WTC11 (cell line): ENCODE measurements at regions not wholly inside any gene's neighbourhood (a gene's known extent, or its start where the extent isn't known, plus 50 kb on each side); places are given as distances from the start of the nearest gene placed in this dataset.
A peak's percentile ranks its signal among the peaks of the same experiment; 100 is the strongest.

Experiments used
- ATAC-seq: fragments of 200-7000 bp; cut with Tn5 transposase; 2 replicates; pipeline ENCODE4 v1.10.0; 2021; ENCODE audit warnings: mild to moderate bottlenecking, moderate library complexity
- CTCF ChIA-PET: fragments of 300-600 bp; sonication (Branson Sonifier 250); formaldehyde crosslinking; loops from one replicate; lab custom pipeline; 2021; ENCODE audit warnings: antibody characterized with exemption; lab: Charles Lee
- POLR2A ChIA-PET: fragments of 350-600 bp; sonication (Branson Sonifier 250); formaldehyde crosslinking; loops from one replicate; lab custom pipeline; 2021; ENCODE audit warnings: antibody characterized with exemption; lab: Charles Lee
- DNase-seq: peaks from one replicate; pipeline ENCODE4 v3.0.0; 2021; ENCODE audit warnings: low spot score
- H3K27ac Mint-ChIP-seq: 2 replicates; pipeline ENCODE4 v1.8.0; 2021; ENCODE audit warnings: mixed read lengths
- H3K27me3 Mint-ChIP-seq: 2 replicates; pipeline ENCODE4 v1.8.0; 2021; ENCODE audit warnings: low read depth, mild to moderate bottlenecking, moderate library complexity, mixed read lengths
- H3K36me3 Mint-ChIP-seq: 2 replicates; pipeline ENCODE4 v1.8.0; 2021; ENCODE audit warnings: mixed read lengths
- H3K4me1 Mint-ChIP-seq: 2 replicates; pipeline ENCODE4 v1.8.0; 2022; ENCODE audit warnings: mixed read lengths
- H3K4me3 Mint-ChIP-seq: 2 replicates; pipeline ENCODE4 v1.8.0; 2021; ENCODE audit warnings: mild to moderate bottlenecking, moderate library complexity, mixed read lengths
- H3K9me3 Mint-ChIP-seq: 2 replicates; pipeline ENCODE4 v1.8.0; 2021; ENCODE audit warnings: mixed read lengths
- ESRRA ChIP-seq: sonication (generic); formaldehyde crosslinking; IDR thresholded peaks from 2 replicates; pipeline ENCODE4 v1.8.1; 2022; ENCODE audit warnings: mild to moderate bottlenecking, missing genetic modification reagents, borderline replicate concordance
- HMGXB4 ChIP-seq: sonication (generic); formaldehyde crosslinking; IDR thresholded peaks from 2 replicates; pipeline ENCODE4 v1.8.1; 2023; ENCODE audit warnings: mild to moderate bottlenecking, moderate library complexity, missing genetic modification reagents
- MYBL2 ChIP-seq: sonication (generic); formaldehyde crosslinking; IDR thresholded peaks from 2 replicates; pipeline ENCODE4 v1.8.1; 2023; ENCODE audit warnings: mild to moderate bottlenecking, moderate library complexity, missing genetic modification reagents
- NR1H2 ChIP-seq: sonication (generic); formaldehyde crosslinking; IDR thresholded peaks from 2 replicates; pipeline ENCODE4 v1.9.0; 2021; ENCODE audit warnings: mild to moderate bottlenecking, moderate library complexity, missing genetic modification reagents
- OVOL2 ChIP-seq: fragments of 250-450 bp; sonication (Bioruptor Pico); IDR thresholded peaks from 2 replicates; pipeline ENCODE4 v1.9.0; 2021; ENCODE audit warnings: mild to moderate bottlenecking, borderline replicate concordance
- TP53 ChIP-seq: sonication (generic); formaldehyde crosslinking; IDR thresholded peaks from 2 replicates; pipeline ENCODE4 v1.8.1; 2023; ENCODE audit warnings: mild to moderate bottlenecking, missing genetic modification reagents
- ZBTB21 ChIP-seq: sonication (generic); formaldehyde crosslinking; IDR thresholded peaks from 2 replicates; pipeline ENCODE4 v1.8.1; 2023; ENCODE audit warnings: mild to moderate bottlenecking, missing genetic modification reagents, borderline replicate concordance
- ZBTB43 ChIP-seq: sonication (generic); formaldehyde crosslinking; IDR thresholded peaks from 2 replicates; pipeline ENCODE4 v1.8.1; 2023; ENCODE audit warnings: mild to moderate bottlenecking, missing genetic modification reagents
- ZNF219 ChIP-seq: sonication (generic); formaldehyde crosslinking; IDR thresholded peaks from 2 replicates; pipeline ENCODE4 v1.8.0; 2023; ENCODE audit warnings: missing genetic modification reagents, mild to moderate bottlenecking, borderline replicate concordance
- ZNF263 ChIP-seq: sonication (generic); formaldehyde crosslinking; IDR thresholded peaks from 2 replicates; pipeline ENCODE4 v1.8.1; 2022; ENCODE audit warnings: low read depth, mild to moderate bottlenecking, moderate library complexity, missing genetic modification reagents
- ZNF532 ChIP-seq: fragments of 250-450 bp; sonication (Bioruptor Pico); IDR thresholded peaks from 2 replicates; pipeline ENCODE4 v1.9.0; 2021; ENCODE audit warnings: mild to moderate bottlenecking, borderline replicate concordance
- ZSCAN18 ChIP-seq: fragments of 250-450 bp; sonication (Bioruptor Pico); IDR thresholded peaks from 2 replicates; pipeline ENCODE4 v2.1.2; 2022; ENCODE audit warnings: mild to moderate bottlenecking, moderate library complexity
- TF ChIP-seq, protein P1 (sequence below): sonication (generic); formaldehyde crosslinking; IDR thresholded peaks from 2 replicates; pipeline ENCODE4 v1.8.0; 2022; ENCODE audit warnings: mild to moderate bottlenecking, missing genetic modification reagents
- TF ChIP-seq, protein P2 (sequence below): sonication (generic); formaldehyde crosslinking; IDR thresholded peaks from 2 replicates; pipeline ENCODE4 v1.8.1; 2023; ENCODE audit warnings: mild to moderate bottlenecking, missing genetic modification reagents
- TF ChIP-seq, protein P3 (sequence below): sonication (generic); formaldehyde crosslinking; IDR thresholded peaks from 2 replicates; pipeline ENCODE4 v1.8.1; 2022; ENCODE audit warnings: mild to moderate bottlenecking, missing genetic modification reagents, moderate library complexity, borderline replicate concordance
- TF ChIP-seq, protein P4 (sequence below): sonication (generic); formaldehyde crosslinking; IDR thresholded peaks from 2 replicates; pipeline ENCODE4 v1.8.0; 2022; ENCODE audit warnings: mild to moderate bottlenecking, missing genetic modification reagents

GRCh38 chr11:120054016-120054752, 83.7 kb downstream of the TRIM29 start (continued):
- TF ChIP-seq TP53, result no peak
- TF ChIP-seq, protein P1, sequence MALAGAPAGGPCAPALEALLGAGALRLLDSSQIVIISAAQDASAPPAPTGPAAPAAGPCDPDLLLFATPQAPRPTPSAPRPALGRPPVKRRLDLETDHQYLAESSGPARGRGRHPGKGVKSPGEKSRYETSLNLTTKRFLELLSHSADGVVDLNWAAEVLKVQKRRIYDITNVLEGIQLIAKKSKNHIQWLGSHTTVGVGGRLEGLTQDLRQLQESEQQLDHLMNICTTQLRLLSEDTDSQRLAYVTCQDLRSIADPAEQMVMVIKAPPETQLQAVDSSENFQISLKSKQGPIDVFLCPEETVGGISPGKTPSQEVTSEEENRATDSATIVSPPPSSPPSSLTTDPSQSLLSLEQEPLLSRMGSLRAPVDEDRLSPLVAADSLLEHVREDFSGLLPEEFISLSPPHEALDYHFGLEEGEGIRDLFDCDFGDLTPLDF (CRISPR knock-in tag), result no peak
- TF ChIP-seq NR1H2 (CRISPR knock-in tag), result no peak

DNA sequence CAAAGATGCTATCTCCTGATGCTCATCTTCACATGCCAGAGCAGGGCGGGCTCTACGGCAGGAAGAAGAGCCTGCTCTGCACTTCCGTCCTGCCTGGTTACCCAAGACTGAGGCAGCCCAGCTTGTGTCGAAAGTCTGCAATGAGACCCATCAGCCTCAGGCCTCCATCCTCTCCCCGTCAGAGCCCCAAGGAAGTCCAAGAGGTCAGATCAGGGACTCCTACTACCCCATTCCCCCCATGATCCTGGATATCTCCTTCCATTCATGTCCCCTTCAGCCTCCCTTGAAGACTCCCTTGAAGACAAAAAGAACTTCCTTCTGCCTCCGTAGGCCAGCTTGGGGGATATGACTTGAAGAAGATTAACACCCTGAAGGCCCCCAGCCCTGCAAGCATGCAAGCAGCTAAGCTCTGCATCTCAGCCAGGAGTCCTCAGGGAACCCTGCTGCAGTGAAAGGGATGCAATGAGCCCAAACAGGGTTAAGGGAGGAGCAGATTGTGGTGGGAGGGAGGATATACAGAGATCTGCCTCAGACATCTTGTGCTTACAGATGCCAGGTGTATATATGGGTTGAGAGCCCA, 85.6 kb downstream of the TRIM29 start:
- peaks cover 23% of the 10 kb centered on the region for H3K4me1 Mint-ChIP-seq
- H3K27ac Mint-ChIP-seq, result no peak overlapping the region
- ATAC-seq (no peak), DNase-seq (no peak)
- TF ChIP-seq ZNF219 (CRISPR knock-in tag) (no peak), ZBTB43 (no peak), OVOL2 (CRISPR knock-in tag) (no peak), ESRRA (CRISPR knock-in tag) (no peak), HMGXB4 (CRISPR knock-in tag) (no peak)
- TF ChIP-seq, protein P2, sequence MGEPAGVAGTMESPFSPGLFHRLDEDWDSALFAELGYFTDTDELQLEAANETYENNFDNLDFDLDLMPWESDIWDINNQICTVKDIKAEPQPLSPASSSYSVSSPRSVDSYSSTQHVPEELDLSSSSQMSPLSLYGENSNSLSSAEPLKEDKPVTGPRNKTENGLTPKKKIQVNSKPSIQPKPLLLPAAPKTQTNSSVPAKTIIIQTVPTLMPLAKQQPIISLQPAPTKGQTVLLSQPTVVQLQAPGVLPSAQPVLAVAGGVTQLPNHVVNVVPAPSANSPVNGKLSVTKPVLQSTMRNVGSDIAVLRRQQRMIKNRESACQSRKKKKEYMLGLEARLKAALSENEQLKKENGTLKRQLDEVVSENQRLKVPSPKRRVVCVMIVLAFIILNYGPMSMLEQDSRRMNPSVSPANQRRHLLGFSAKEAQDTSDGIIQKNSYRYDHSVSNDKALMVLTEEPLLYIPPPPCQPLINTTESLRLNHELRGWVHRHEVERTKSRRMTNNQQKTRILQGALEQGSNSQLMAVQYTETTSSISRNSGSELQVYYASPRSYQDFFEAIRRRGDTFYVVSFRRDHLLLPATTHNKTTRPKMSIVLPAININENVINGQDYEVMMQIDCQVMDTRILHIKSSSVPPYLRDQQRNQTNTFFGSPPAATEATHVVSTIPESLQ, result no peak
- TF ChIP-seq, protein P3, sequence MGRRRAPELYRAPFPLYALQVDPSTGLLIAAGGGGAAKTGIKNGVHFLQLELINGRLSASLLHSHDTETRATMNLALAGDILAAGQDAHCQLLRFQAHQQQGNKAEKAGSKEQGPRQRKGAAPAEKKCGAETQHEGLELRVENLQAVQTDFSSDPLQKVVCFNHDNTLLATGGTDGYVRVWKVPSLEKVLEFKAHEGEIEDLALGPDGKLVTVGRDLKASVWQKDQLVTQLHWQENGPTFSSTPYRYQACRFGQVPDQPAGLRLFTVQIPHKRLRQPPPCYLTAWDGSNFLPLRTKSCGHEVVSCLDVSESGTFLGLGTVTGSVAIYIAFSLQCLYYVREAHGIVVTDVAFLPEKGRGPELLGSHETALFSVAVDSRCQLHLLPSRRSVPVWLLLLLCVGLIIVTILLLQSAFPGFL (CRISPR knock-in tag), result no peak
- peaks cover 30% of the 10 kb centered on the region for H3K9me3 Mint-ChIP-seq
- no peak overlapping the region for H3K4me3 Mint-ChIP-seq
- peaks cover 10% of the 10 kb centered on the region for H3K27me3 Mint-ChIP-seq
- peaks cover 18% of the 10 kb centered on the region for H3K36me3 Mint-ChIP-seq
- POLR2A ChIA-PET, result no interaction called here
- CTCF ChIA-PET, result no interaction called here

- H3K4me1 Mint-ChIP-seq, result peaks cover 24% of the 10 kb centered on the region
- peaks cover 24% of the 10 kb centered on the region for H3K36me3 Mint-ChIP-seq
- ATAC-seq (peak; percentile 50; the same call in 1 of the 2 replicates), DNase-seq (no peak)
- peaks cover 6% of the 10 kb centered on the region for H3K27me3 Mint-ChIP-seq
- POLR2A ChIA-PET, result no interaction called here
- CTCF ChIA-PET, result interaction anchor here (1.5 to 1.6 kb wide), 2 partner anchors 13 to 18 kb away, joined by 5 read pairs; no protein-coding TSS in a partner anchor
- no peak overlapping the region for H3K27ac Mint-ChIP-seq
- H3K9me3 Mint-ChIP-seq, result peaks cover 58% of the 10 kb centered on the region
- H3K4me3 Mint-ChIP-seq, result no peak overlapping the region
- TF ChIP-seq ZNF532 (CRISPR knock-in tag) (no peak), ZNF263 (CRISPR knock-in tag) (no peak), ZBTB21 (CRISPR knock-in tag) (no peak), MYBL2 (CRISPR knock-in tag) (no peak), ZSCAN18 (CRISPR knock-in tag) (no peak)
- TF ChIP-seq, protein P4, sequence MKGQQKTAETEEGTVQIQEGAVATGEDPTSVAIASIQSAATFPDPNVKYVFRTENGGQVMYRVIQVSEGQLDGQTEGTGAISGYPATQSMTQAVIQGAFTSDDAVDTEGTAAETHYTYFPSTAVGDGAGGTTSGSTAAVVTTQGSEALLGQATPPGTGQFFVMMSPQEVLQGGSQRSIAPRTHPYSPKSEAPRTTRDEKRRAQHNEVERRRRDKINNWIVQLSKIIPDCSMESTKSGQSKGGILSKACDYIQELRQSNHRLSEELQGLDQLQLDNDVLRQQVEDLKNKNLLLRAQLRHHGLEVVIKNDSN (CRISPR knock-in tag), result no peak
Measured at GRCh38 chr11:120044011-120044675, 93.8 kb downstream of the TRIM29 start.
